GM10266 (cell line): ENCODE measurements at regions not wholly inside any gene's neighbourhood (a gene's known extent, or its start where the extent isn't known, plus 50 kb on each side); places are given as distances from the start of the nearest gene placed in this dataset.
"Not testable (repeated sequence)": the region's sequence is repeated elsewhere in the genome, so short reads cannot be mapped to it uniquely, and the experiment has no call there.

Source experiments
- DNase-seq: peaks from one replicate; pipeline ENCODE4 v3.0.0; 2012; ENCODE audit errors: extremely low spot score
- CTCF ChIP-seq: IDR thresholded peaks from 2 replicates; pipeline ENCODE4 v1.5.1; 2012; ENCODE audit warnings: mild to moderate bottlenecking, low read depth; ENCODE audit not compliant: control insufficient read depth, insufficient read depth; ENCODE audit errors: missing control alignments

- DNase-seq = no peak
- no peak for TF ChIP-seq CTCF
Observed at GRCh38 chr11:23859087-23859486, 637.8 kb upstream of the LUZP2 start.

GRCh38 chr11:23861615-23862014 lies 635.2 kb upstream of the LUZP2 start:
- DNase-seq = no peak
- no peak for TF ChIP-seq CTCF

GRCh38 chr11:23865341-23865975 lies 631.4 kb upstream of the LUZP2 start:
- DNase-seq = no peak
- no peak for TF ChIP-seq CTCF

GRCh38 chr11:23866641-23867040 lies 630.2 kb upstream of the LUZP2 start:
- no peak for TF ChIP-seq CTCF
- DNase-seq = no peak

- DNase-seq = no peak
- TF ChIP-seq CTCF = no peak
Observed at GRCh38 chr11:23869671-23870070, 627.2 kb upstream of the LUZP2 start.

GRCh38 chr11:23873406-23873805 lies 623.4 kb upstream of the LUZP2 start:
- DNase-seq = no peak
- TF ChIP-seq CTCF = no peak

GRCh38 chr11:23875176-23875850 lies 621.5 kb upstream of the LUZP2 start:
- TF ChIP-seq CTCF = no peak
- no peak for DNase-seq

- DNase-seq = not testable (repeated sequence)
Observed at GRCh38 chr11:23883426-23884048, 613.3 kb upstream of the LUZP2 start.
